ENCODE measurements at regions not wholly inside any gene's neighbourhood (a gene's known extent, or its start where the extent isn't known, plus 50 kb on each side); places are given as distances from the start of the nearest gene placed in this dataset.

GRCh38 chr4:33104273-33104672, 2384.1 kb downstream of the PCDH7 start:
- no peaks in the 10 kb centered on the region for H3K27me3 Mint-ChIP-seq (ENCODE audit: unreplicated experiment)
- H3K27ac Mint-ChIP-seq (ENCODE audit: unreplicated experiment), result no peak overlapping the region

GRCh38 chr4:33107814-33108213, 2387.6 kb downstream of the PCDH7 start:
- intact Hi-C loops (cut with micrococcal nuclease; ENCODE audit: unreplicated experiment), result no loop called here
- no peak overlapping the region for H3K4me3 Mint-ChIP-seq (ENCODE audit: low read depth, unreplicated experiment)
- peaks cover 9% of the 10 kb centered on the region for H3K9me3 Mint-ChIP-seq (ENCODE audit: low read depth, unreplicated experiment)
- CTCF ChIA-PET, result interaction anchor here (0.6 kb wide), 1 partner anchor 111 kb away, joined by 4 read pairs; no protein-coding TSS in a partner anchor
- TF ChIP-seq CTCF (IDR thresholded peaks at IDR 0.05; ENCODE audit: unreplicated experiment), result no peak
- H3K36me3 Mint-ChIP-seq (ENCODE audit: insufficient read depth, unreplicated experiment), result no peaks in the 10 kb centered on the region
- no TSS peak for BruUV-seq (replicated peaks)
- H3K4me1 Mint-ChIP-seq (ENCODE audit: low read depth, unreplicated experiment), result no peaks in the 10 kb centered on the region
- H3K27me3 Mint-ChIP-seq (ENCODE audit: unreplicated experiment), result no peaks in the 10 kb centered on the region
- no peak overlapping the region for H3K27ac Mint-ChIP-seq (ENCODE audit: unreplicated experiment)
- no peak for DNase-seq

More at GRCh38 chr4:33104273-33104672, 2384.1 kb downstream of the PCDH7 start:
- no peak overlapping the region for H3K4me3 Mint-ChIP-seq (ENCODE audit: low read depth, unreplicated experiment)
- intact Hi-C loops (cut with micrococcal nuclease; ENCODE audit: unreplicated experiment), result no loop called here
- H3K36me3 Mint-ChIP-seq (ENCODE audit: insufficient read depth, unreplicated experiment), result no peaks in the 10 kb centered on the region
- BruUV-seq (replicated peaks), result no TSS peak
- no peak for DNase-seq
- TF ChIP-seq CTCF (IDR thresholded peaks at IDR 0.05; ENCODE audit: unreplicated experiment), result no peak
- H3K4me1 Mint-ChIP-seq (ENCODE audit: low read depth, unreplicated experiment), result no peaks in the 10 kb centered on the region
- CTCF ChIA-PET, result no interaction called here
- peaks cover 19% of the 10 kb centered on the region for H3K9me3 Mint-ChIP-seq (ENCODE audit: low read depth, unreplicated experiment)

GRCh38 chr4:33111117-33111516, 2390.9 kb downstream of the PCDH7 start:
- TF ChIP-seq CTCF (IDR thresholded peaks at IDR 0.05; ENCODE audit: unreplicated experiment), result no peak
- H3K27ac Mint-ChIP-seq (ENCODE audit: unreplicated experiment), result no peak overlapping the region

GRCh38 chr4:33116871-33117270, 2396.7 kb downstream of the PCDH7 start:
- no peak for DNase-seq
- H3K4me3 Mint-ChIP-seq (ENCODE audit: low read depth, unreplicated experiment), result no peak overlapping the region
- H3K27me3 Mint-ChIP-seq (ENCODE audit: unreplicated experiment), result no peaks in the 10 kb centered on the region
- H3K9me3 Mint-ChIP-seq (ENCODE audit: low read depth, unreplicated experiment), result peaks cover 4% of the 10 kb centered on the region
- intact Hi-C loops (cut with micrococcal nuclease; ENCODE audit: unreplicated experiment), result no loop called here
- no peaks in the 10 kb centered on the region for H3K4me1 Mint-ChIP-seq (ENCODE audit: low read depth, unreplicated experiment)
- no peak overlapping the region for H3K27ac Mint-ChIP-seq (ENCODE audit: unreplicated experiment)
- BruUV-seq (replicated peaks), result no TSS peak
- TF ChIP-seq CTCF (IDR thresholded peaks at IDR 0.05; ENCODE audit: unreplicated experiment), result no peak
- H3K36me3 Mint-ChIP-seq (ENCODE audit: insufficient read depth, unreplicated experiment), result no peaks in the 10 kb centered on the region
- CTCF ChIA-PET, result no interaction called here

More at GRCh38 chr4:33111117-33111516, 2390.9 kb downstream of the PCDH7 start:
- Mint-ChIP-seq H3K4me1 (ENCODE audit: low read depth, unreplicated experiment) (no peaks in the 10 kb centered on the region), H3K9me3 (ENCODE audit: low read depth, unreplicated experiment) (peaks cover 5% of the 10 kb centered on the region), H3K27me3 (ENCODE audit: unreplicated experiment) (no peaks in the 10 kb centered on the region), H3K4me3 (ENCODE audit: low read depth, unreplicated experiment) (no peak overlapping the region), H3K36me3 (ENCODE audit: insufficient read depth, unreplicated experiment) (no peaks in the 10 kb centered on the region)
- BruUV-seq (replicated peaks), result no TSS peak
- CTCF ChIA-PET, result no interaction called here
- intact Hi-C loops (cut with micrococcal nuclease; ENCODE audit: unreplicated experiment), result no loop called here
- DNase-seq, result no peak

All from Calu3 (cell line).